ENCODE measurements at regions not wholly inside any gene's neighbourhood (a gene's known extent, or its start where the extent isn't known, plus 50 kb on each side); places are given as distances from the start of the nearest gene placed in this dataset.
"Not testable (repeated sequence)": the region's sequence is repeated elsewhere in the genome, so short reads cannot be mapped to it uniquely, and the experiment has no call there.

DNA sequence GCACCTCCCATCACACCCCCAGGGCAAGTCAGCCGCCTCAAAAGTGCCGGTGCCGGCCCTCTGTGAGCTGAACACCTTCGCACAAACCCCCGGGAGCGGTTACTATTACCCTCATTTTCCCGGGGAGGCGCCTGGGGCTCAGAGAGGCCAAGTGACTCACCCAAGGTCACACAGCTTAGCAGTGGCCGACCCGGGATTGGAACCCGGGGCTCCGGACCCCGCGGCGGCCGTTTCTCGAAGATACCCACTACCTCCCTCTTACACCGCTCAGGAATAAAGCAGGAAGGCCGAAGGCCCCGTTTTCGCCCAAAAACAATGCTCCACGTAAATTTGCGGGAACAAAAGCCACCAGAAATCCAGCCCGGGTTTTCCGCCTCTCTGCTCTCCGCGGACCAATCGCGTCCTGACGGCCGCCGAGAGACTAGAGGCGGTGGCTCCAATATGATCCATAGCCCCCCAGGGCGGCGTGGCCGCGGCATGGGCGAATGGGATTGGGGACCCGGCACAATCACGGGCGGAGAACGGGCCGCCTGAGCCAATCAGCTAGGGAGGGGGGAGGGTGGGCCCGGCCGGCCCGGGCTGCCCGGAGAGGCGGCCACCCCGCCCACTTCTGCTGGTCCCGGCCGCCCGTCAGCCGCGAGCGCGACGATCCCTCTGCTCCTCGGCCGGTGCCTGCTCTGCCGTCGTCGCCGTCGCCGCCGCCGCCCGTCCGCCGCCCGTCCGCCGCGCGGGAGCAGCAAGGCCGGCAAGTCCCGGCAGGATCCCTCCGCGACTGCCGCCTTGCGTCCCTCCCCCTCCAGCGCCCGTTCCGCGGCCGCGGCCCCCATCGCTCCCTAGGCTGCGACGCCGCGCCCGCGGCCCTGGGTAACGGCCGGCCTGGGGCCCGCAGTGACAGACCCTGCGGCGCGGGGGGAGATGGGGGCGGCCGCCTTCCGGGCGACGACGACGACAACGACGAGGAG is 177.0 kb downstream of the OR4M2 start:
- Histone ChIP-seq H3K27ac (no peak overlapping the region), H3K4me3 (no peak overlapping the region)
- no peak for DNase-seq

DNA sequence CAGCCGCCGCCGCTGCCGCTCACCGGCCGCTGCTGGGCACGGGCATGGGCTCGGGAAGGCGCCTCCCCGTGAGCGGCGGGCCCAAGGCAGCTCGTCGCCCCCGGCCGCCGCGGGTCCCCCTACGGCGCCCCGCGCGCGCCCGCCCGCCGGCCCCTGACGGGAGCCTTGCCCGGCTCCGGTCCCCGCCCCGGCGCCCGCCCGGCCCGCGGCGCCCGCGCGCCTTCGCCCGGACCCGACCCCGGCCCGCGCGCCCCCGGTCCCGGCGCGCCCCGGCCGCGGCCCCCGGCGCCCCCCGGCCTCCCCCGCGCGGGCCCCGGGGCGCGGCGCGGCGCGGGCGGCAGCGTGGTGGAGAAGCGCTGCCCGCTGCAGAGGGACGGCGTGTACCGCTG is 177.7 kb downstream of the OR4M2 start:
- no peaks in the 10 kb centered on the region for H3K27me3 ChIP-seq
- H3K27ac ChIP-seq = no peak overlapping the region
- no peaks in the 10 kb centered on the region for H3K36me3 ChIP-seq
- peaks cover 0 to 10% (median 0%) of the 10 kb centered on the region in 4 donors for H3K4me1 ChIP-seq
- TF ChIP-seq, protein P1, sequence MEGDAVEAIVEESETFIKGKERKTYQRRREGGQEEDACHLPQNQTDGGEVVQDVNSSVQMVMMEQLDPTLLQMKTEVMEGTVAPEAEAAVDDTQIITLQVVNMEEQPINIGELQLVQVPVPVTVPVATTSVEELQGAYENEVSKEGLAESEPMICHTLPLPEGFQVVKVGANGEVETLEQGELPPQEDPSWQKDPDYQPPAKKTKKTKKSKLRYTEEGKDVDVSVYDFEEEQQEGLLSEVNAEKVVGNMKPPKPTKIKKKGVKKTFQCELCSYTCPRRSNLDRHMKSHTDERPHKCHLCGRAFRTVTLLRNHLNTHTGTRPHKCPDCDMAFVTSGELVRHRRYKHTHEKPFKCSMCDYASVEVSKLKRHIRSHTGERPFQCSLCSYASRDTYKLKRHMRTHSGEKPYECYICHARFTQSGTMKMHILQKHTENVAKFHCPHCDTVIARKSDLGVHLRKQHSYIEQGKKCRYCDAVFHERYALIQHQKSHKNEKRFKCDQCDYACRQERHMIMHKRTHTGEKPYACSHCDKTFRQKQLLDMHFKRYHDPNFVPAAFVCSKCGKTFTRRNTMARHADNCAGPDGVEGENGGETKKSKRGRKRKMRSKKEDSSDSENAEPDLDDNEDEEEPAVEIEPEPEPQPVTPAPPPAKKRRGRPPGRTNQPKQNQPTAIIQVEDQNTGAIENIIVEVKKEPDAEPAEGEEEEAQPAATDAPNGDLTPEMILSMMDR (IDR thresholded peaks at IDR 0.05) = no peak
- TF ChIP-seq POLR2A (IDR thresholded peaks at IDR 0.05) = no peak
- no peak overlapping the region for H3K4me3 ChIP-seq
- H3K9me3 ChIP-seq = no peaks in the 10 kb centered on the region
- DNase-seq = no peak

More for the DNA sequence above, 177.0 kb downstream of the OR4M2 start:
- H3K36me3 ChIP-seq = no peaks in the 10 kb centered on the region
- H3K9me3 ChIP-seq = no peaks in the 10 kb centered on the region
- no peak for TF ChIP-seq POLR2A (IDR thresholded peaks at IDR 0.05)
- TF ChIP-seq, protein P1 (IDR thresholded peaks at IDR 0.05) = no peak
- no peaks in the 10 kb centered on the region for H3K27me3 ChIP-seq
- H3K4me1 ChIP-seq = peaks cover 0 to 10% (median 0%) of the 10 kb centered on the region in 4 donors

DNA sequence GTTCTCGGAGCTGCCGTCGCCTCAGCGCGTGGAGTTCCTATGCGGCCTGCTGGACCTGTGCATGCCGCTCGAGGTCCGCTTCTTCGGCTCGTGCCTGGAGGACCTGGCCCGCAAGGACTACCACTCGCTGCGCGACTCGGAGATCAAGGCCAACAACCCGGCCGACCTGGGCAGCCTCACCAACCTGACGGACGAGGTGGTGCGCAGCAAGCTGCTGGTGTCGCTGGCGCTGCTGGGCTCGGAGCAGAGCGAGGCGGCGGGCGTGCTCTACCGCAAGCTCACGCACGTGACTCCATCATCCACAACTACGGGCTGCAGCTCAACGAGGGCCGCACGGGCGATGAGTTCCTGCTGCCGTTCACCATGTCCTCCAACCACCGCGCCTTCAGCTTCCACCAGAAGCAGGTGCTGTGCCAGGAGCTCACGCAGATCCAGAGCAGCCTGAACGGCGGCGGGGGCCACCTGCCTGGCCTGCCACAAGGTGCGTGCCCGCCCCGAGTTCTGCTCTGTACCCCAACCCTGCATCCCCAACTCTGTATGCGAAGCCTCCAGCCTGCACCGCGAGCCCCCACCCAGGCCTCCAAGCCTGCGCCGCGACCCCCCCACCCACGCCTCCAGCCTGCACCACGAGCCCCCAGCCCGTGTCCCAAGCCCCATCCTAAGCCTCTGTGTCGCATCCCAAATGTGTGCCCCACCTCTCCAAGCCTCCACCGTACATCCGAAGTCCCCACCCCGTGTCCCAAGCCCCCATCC is 178.2 kb downstream of the OR4M2 start:
- Histone ChIP-seq H3K27ac (no peak overlapping the region), H3K9me3 (no peaks in the 10 kb centered on the region), H3K27me3 (no peaks in the 10 kb centered on the region), H3K4me3 (no peak overlapping the region), H3K4me1 (peaks cover 0 to 10% (median 0%) of the 10 kb centered on the region in 4 donors), H3K36me3 (no peaks in the 10 kb centered on the region)
- DNase-seq = no peak
- TF ChIP-seq, protein P1 (IDR thresholded peaks at IDR 0.05) = no peak
- no peak for TF ChIP-seq POLR2A (IDR thresholded peaks at IDR 0.05)

DNA sequence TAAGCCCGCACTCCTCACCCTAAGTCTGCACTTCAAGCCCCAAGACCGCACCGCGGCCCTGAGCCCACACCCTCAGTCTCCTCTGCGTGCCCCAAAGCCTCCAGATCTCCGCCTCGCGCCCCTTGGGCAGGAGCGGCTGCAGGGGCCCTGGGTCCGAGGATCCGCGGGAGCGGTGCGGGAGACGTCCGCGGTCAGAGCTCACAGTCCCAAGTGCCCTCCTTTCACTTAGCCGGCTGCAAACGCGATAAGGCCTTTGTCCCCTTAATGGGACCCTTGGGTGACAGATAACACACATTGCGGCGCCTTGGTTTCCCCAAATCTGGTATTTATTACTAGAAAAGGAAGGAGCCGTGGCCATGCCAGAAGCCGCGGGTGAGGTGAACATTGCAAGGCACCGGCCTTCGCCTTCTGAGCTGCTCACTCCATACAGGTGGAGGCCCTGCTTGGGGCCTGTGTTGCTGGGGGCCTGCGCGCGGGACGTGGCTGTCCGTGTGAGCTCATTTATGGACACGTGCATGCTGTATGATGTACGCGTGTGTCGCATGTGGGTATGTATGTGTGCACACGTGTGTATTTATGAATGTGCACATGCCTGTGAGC is 178.9 kb downstream of the OR4M2 start:
- DNase-seq, H3K36me3 ChIP-seq, H3K27ac ChIP-seq, H3K9me3 ChIP-seq, H3K4me3 ChIP-seq, H3K27me3 ChIP-seq, H3K4me1 ChIP-seq: not testable (repeated sequence)

DNA sequence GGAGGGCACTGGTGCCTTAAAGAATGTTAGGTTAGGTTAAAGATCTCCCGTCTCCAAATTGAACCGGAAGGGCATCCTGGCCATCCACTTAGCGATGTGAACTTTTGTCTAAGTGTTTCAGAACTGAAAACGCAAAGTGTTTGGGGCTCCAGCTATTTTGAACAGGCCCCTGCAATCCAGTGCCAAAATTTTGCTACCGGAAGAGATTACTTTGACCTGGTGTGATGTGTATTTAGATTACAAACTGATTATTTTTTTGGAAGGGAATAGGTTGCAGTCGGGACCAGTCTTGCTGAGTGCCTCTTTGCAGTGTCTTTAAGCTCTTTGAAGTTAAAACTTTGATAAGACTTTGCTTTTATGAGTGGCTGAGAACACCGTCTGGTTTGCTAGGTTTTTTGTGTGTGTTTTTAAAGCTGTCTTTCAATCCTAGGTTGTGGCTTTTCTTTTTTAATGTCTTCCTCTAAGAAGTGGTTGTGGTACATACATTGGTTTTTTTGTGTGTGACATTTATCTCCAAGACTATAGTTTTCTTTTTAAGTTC is 179.6 kb downstream of the OR4M2 start:
- Histone ChIP-seq H3K27ac (no peak overlapping the region), H3K9me3 (no peaks in the 10 kb centered on the region), H3K27me3 (no peaks in the 10 kb centered on the region), H3K4me1 (no peaks in the 10 kb centered on the region), H3K36me3 (no peaks in the 10 kb centered on the region), H3K4me3 (no peak overlapping the region)
- no peak for TF ChIP-seq POLR2A (IDR thresholded peaks at IDR 0.05)
- TF ChIP-seq, protein P1 (IDR thresholded peaks at IDR 0.05) = no peak
- DNase-seq = no peak
